H1 (cell line): ENCODE measurements at regions not wholly inside any gene's neighbourhood (a gene's known extent, or its start where the extent isn't known, plus 50 kb on each side); places are given as distances from the start of the nearest gene placed in this dataset.

Experiments
- CBX5 ChIP-seq: fragments of 300-800, 300-1000 bp; sonication (generic); IDR thresholded peaks from 2 replicates; pipeline ENCODE4 v1.7.1; 2016; ENCODE audit warnings: antibody characterized with exemption, low read length, low read depth
- CEBPB ChIP-seq: IDR thresholded peaks from 2 replicates; pipeline ENCODE4 v1.6.1; 2012; ENCODE audit warnings: low read depth, low read length
- CHD2 ChIP-seq: IDR thresholded peaks from 2 replicates; pipeline ENCODE4 v1.6.1; 2012; ENCODE audit warnings: low read length, improper control_type of control experiment
- EZH2 ChIP-seq: fragments of 200-600 bp; sonication (generic); IDR thresholded peaks from 2 replicates; pipeline ENCODE4 v1.7.1; 2012; ENCODE audit warnings: low read depth, mild to moderate bottlenecking, moderate library complexity, low read length, inconsistent platforms; ENCODE audit not compliant: severe bottlenecking
- HDAC2 ChIP-seq, 2 experiments: fragments of 300-600 bp in 1 of 2; sonication (generic) in 1 of 2; IDR thresholded peaks; 2 replicates each; pipeline ENCODE4 v1.6.1; 2011 to 2012; ENCODE audit warnings: low read depth in 2 of 2, low read length in 2 of 2, mild to moderate bottlenecking in 2 of 2, moderate library complexity in 2 of 2, borderline replicate concordance in 1 of 2, inconsistent platforms in 1 of 2
- POLR2A ChIP-seq, 2 experiments: IDR thresholded peaks; 1 replicate in 1 of 2; 2 replicates in 1 of 2; pipeline ENCODE4 v1.6.1; 2011; ENCODE audit warnings: low read depth in 2 of 2, low read length in 2 of 2, mild to moderate bottlenecking in 2 of 2; ENCODE audit errors: control extremely low read depth in 1 of 2
- TBP ChIP-seq: IDR thresholded peaks from 2 replicates; pipeline ENCODE4 v1.6.1; 2011; ENCODE audit warnings: low read depth, low read length, improper control_type of control experiment
- TF ChIP-seq, protein P1 (sequence below), 3 experiments: IDR thresholded peaks; 1 replicate in 2 of 3; 2 replicates in 1 of 3; pipeline versions ENCODE4 v1.5.1 to v1.6.1; 2011; ENCODE audit warnings: low read length in 3 of 3, mild to moderate bottlenecking in 3 of 3, inconsistent platforms in 2 of 3, low read depth in 1 of 3, moderate library complexity in 1 of 3; ENCODE audit not compliant: insufficient read depth in 1 of 3; ENCODE audit errors: control extremely low read depth in 1 of 3

GRCh38 chr6:163776196-163776905 is 361.8 kb downstream of the QKI start:
- TF ChIP-seq, protein P1, sequence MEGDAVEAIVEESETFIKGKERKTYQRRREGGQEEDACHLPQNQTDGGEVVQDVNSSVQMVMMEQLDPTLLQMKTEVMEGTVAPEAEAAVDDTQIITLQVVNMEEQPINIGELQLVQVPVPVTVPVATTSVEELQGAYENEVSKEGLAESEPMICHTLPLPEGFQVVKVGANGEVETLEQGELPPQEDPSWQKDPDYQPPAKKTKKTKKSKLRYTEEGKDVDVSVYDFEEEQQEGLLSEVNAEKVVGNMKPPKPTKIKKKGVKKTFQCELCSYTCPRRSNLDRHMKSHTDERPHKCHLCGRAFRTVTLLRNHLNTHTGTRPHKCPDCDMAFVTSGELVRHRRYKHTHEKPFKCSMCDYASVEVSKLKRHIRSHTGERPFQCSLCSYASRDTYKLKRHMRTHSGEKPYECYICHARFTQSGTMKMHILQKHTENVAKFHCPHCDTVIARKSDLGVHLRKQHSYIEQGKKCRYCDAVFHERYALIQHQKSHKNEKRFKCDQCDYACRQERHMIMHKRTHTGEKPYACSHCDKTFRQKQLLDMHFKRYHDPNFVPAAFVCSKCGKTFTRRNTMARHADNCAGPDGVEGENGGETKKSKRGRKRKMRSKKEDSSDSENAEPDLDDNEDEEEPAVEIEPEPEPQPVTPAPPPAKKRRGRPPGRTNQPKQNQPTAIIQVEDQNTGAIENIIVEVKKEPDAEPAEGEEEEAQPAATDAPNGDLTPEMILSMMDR (IDR thresholded peaks at IDR 0.05; ENCODE audit: control extremely low read depth in 1 of 3, insufficient read depth in 1 of 3, low read depth in 1 of 3, low read length in 3 of 3), result no peak
- TF ChIP-seq EZH2, result no peak
- no peak for TF ChIP-seq TBP
- no peak for TF ChIP-seq POLR2A (IDR thresholded peaks at IDR 0.05; ENCODE audit: control extremely low read depth in 1 of 2, low read depth in 2 of 2, low read length in 2 of 2)
- TF ChIP-seq HDAC2 (IDR thresholded peaks at IDR 0.05; ENCODE audit: borderline replicate concordance in 1 of 2, low read depth in 2 of 2, low read length in 2 of 2), result no peak
- TF ChIP-seq CEBPB, result no peak
- no peak for TF ChIP-seq CHD2
- TF ChIP-seq CBX5, result no peak
